Tibial artery (tissue), 4 donors: ENCODE measurements at regions not wholly inside any gene's neighbourhood (a gene's known extent, or its start where the extent isn't known, plus 50 kb on each side); places are given as distances from the start of the nearest gene placed in this dataset.

Experiments used
- DNase-seq, 2 donors: peaks; one replicate each; pipeline ENCODE4 v3.0.0-alpha.2; 2019
- H3K27ac ChIP-seq, 2 donors: fragments of 200-600 bp; sonication (generic) in 1 of 2; 1 replicate in 1 of 2; 2 replicates in 1 of 2; pipeline ENCODE4 v1.5.1; 2018 to 2019; ENCODE audit warnings: mild to moderate bottlenecking in 1 of 2
- H3K27me3 ChIP-seq, 2 donors: fragments of 200-600 bp; sonication (generic) in 1 of 2; one replicate each; pipeline versions ENCODE4 v1.5.1 to v1.6.0; 2016 to 2019
- H3K36me3 ChIP-seq, 3 donors: fragments of 200-600 bp; sonication (generic) in 2 of 3; one replicate each; pipeline ENCODE4 v1.5.1; 2016 to 2019; ENCODE audit warnings: mild to moderate bottlenecking in 2 of 3
- H3K4me1 ChIP-seq, 4 donors: fragments of 200-600 bp; sonication (generic) in 2 of 4; 1 replicate in 3 of 4; 2 replicates in 1 of 4; pipeline ENCODE4 v1.5.1; 2016 to 2019
- H3K4me3 ChIP-seq, 2 donors: fragments of 200-600 bp; sonication (generic) in 1 of 2; 1 replicate in 1 of 2; 2 replicates in 1 of 2; pipeline ENCODE4 v1.5.1; 2018 to 2019; ENCODE audit warnings: mild to moderate bottlenecking in 2 of 2
- H3K9me3 ChIP-seq, 3 donors: fragments of 200-600 bp; sonication (generic) in 1 of 3; one replicate each; pipeline ENCODE4 v1.5.1; 2016 to 2019
- CTCF ChIP-seq, 2 experiments: fragments of 200-600 bp in 1 of 2; fragments of 450-650 bp in 1 of 2; IDR thresholded peaks; one replicate each; pipeline ENCODE4 v1.5.1; 2017 to 2019; ENCODE audit warnings: antibody characterized with exemption in 2 of 2, mild to moderate bottlenecking in 1 of 2, moderate library complexity in 1 of 2
- intact Hi-C: fragments of 100-400 bp; cut with DNase I; formaldehyde crosslinking; loops from one replicate; pipeline ENCODE4 v1.15.0; 2023; ENCODE audit warnings: low total_unique reads

GRCh38 chr12:126811391-126811790, 1455.6 kb upstream of the TMEM132C start:
- intact Hi-C loops = no loop called here

DNA sequence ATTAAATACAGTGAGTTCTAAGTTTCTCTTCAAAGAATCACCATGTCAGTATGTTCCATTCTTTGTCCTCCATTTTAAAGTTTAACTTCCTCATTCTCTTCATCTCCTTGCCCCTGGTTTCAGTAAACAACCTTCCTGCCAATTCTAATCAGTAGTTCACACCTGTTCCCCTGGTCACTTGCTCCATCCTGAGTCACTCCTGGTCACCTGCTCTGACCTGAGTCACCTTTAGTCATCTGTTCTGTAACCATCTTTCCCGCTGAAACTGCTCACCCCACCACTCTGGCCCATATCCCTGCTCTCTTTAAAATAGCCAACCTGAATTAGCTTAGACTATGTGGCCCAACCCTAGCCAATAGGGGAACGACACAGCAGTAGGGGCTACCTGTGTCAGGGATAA, 1447.4 kb upstream of the TMEM132C start:
- no peaks in the 10 kb centered on the region for H3K36me3 ChIP-seq
- intact Hi-C loops = no loop called here
- no peak overlapping the region for H3K27ac ChIP-seq
- TF ChIP-seq CTCF (IDR thresholded peaks at IDR 0.05) = no peak
- H3K4me3 ChIP-seq = no peak overlapping the region
- H3K9me3 ChIP-seq = peaks cover 0 to 6% (median 4%) of the 10 kb centered on the region in 3 donors
- no peaks in the 10 kb centered on the region for H3K4me1 ChIP-seq
- no peaks in the 10 kb centered on the region for H3K27me3 ChIP-seq
- DNase-seq = no peak

More at GRCh38 chr12:126811391-126811790, 1455.6 kb upstream of the TMEM132C start:
- Histone ChIP-seq H3K27me3 (no peaks in the 10 kb centered on the region), H3K36me3 (no peaks in the 10 kb centered on the region), H3K4me3 (no peak overlapping the region), H3K27ac (no peak overlapping the region), H3K9me3 (no peaks in the 10 kb centered on the region), H3K4me1 (no peaks in the 10 kb centered on the region)
- DNase-seq = no peak
- TF ChIP-seq CTCF (IDR thresholded peaks at IDR 0.05) = no peak

- Histone ChIP-seq H3K9me3 (peaks cover 0 to 11% (median 0%) of the 10 kb centered on the region in 3 donors), H3K4me1 (no peaks in the 10 kb centered on the region), H3K4me3 (no peak overlapping the region), H3K27ac (no peak overlapping the region), H3K36me3 (no peaks in the 10 kb centered on the region), H3K27me3 (no peaks in the 10 kb centered on the region)
- intact Hi-C loops = no loop called here
- TF ChIP-seq CTCF (IDR thresholded peaks at IDR 0.05) = no peak
- no peak for DNase-seq
These were observed 1435.9 kb upstream of the TMEM132C start for GRCh38 chr12:126830778-126831680.

GRCh38 chr12:126837697-126838096, 1429.3 kb upstream of the TMEM132C start:
- H3K9me3 ChIP-seq = peaks cover 0 to 20% (median 0%) of the 10 kb centered on the region in 3 donors
- no peak for TF ChIP-seq CTCF (IDR thresholded peaks at IDR 0.05)

DNA sequence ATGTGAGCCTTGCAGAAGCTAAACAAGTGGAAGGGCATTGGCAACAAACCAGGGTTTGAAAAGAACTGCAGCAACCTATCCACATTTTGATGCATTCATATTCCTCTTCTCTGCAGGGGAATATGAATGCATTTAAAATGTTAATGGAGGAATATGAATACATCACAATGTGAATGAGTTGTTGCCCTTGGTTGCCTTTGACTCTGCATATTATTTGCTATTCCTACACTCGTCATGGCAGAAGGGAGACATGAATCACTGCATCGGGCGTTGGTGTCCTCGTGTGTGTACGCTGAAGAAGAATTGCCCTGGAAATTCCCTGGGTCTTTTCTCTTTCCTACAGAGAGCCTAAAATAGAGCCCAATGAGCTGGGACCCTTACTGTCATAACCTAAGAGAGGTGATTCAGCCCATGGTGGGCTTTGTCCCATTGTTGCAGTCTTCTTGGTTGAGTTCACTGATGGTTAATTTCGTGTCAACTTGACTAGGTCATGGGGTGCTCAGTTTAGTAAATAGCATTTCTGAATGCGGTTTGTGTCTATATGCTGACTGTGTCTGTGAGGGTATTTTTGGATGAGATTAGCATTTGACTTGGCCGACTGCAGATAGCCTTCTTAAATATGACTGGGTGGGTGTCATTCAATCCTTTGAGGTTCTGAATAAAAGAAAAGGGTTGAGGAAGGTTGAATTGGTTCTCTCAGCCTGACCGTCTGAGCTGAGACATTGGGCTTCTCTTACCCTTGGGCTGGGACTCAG, 1422.9 kb upstream of the TMEM132C start:
- no peak for TF ChIP-seq CTCF (IDR thresholded peaks at IDR 0.05)
- no peak overlapping the region for H3K4me3 ChIP-seq
- DNase-seq = no peak
- H3K27ac ChIP-seq = no peak overlapping the region
- intact Hi-C loops = no loop called here
- H3K27me3 ChIP-seq = no peaks in the 10 kb centered on the region
- H3K9me3 ChIP-seq = no peaks in the 10 kb centered on the region
- H3K4me1 ChIP-seq = no peaks in the 10 kb centered on the region
- no peaks in the 10 kb centered on the region for H3K36me3 ChIP-seq

More at GRCh38 chr12:126837697-126838096, 1429.3 kb upstream of the TMEM132C start:
- no peak overlapping the region for H3K27ac ChIP-seq
- no peak overlapping the region for H3K4me3 ChIP-seq
- intact Hi-C loops = no loop called here
- no peaks in the 10 kb centered on the region for H3K27me3 ChIP-seq
- no peaks in the 10 kb centered on the region for H3K36me3 ChIP-seq
- DNase-seq = no peak
- no peaks in the 10 kb centered on the region for H3K4me1 ChIP-seq
